GM19397 (cell line): ENCODE measurements at regions not wholly inside any gene's neighbourhood (a gene's known extent, or its start where the extent isn't known, plus 50 kb on each side); places are given as distances from the start of the nearest gene placed in this dataset.
"Not testable (repeated sequence)": the region's sequence is repeated elsewhere in the genome, so short reads cannot be mapped to it uniquely, and the experiment has no call there.

Experiments
- ATAC-seq: cut with Tn5 transposase; IDR thresholded peaks from one replicate; pipeline ENCODE4 v1.9.1; 2021; ENCODE audit warnings: mild to moderate bottlenecking, moderate library complexity; ENCODE audit not compliant: unreplicated experiment

- peak; percentile 62 for ATAC-seq
These were observed 229.2 kb downstream of the SQOR start for GRCh38 chr15:45863881-45864580.

GRCh38 chr15:45866616-45867015, 231.8 kb downstream of the SQOR start:
- no peak for ATAC-seq

GRCh38 chr15:45867281-45867680, 232.5 kb downstream of the SQOR start:
- no peak for ATAC-seq

GRCh38 chr15:45868109-45868691, 233.4 kb downstream of the SQOR start:
- ATAC-seq: no peak

- ATAC-seq: peak; percentile 78
These were observed 234.3 kb downstream of the SQOR start for GRCh38 chr15:45869034-45869668.

- no peak for ATAC-seq
These were observed 236.5 kb downstream of the SQOR start for GRCh38 chr15:45871121-45871855.

GRCh38 chr15:45873781-45874180, 239.0 kb downstream of the SQOR start:
- no peak for ATAC-seq

GRCh38 chr15:45874566-45874965, 239.7 kb downstream of the SQOR start:
- ATAC-seq: not testable (repeated sequence)

GRCh38 chr15:45884289-45884688, 249.5 kb downstream of the SQOR start:
- no peak for ATAC-seq

GRCh38 chr15:45884755-45885445, 250.1 kb downstream of the SQOR start:
- no peak for ATAC-seq

- ATAC-seq: no peak
These were observed 251.0 kb downstream of the SQOR start for GRCh38 chr15:45885801-45886200.

- no peak for ATAC-seq
These were observed 256.9 kb downstream of the SQOR start for GRCh38 chr15:45891766-45892165.

GRCh38 chr15:45892182-45892581, 257.4 kb downstream of the SQOR start:
- no peak for ATAC-seq

GRCh38 chr15:45903283-45903682, 268.5 kb downstream of the SQOR start:
- ATAC-seq: no peak

GRCh38 chr15:45904019-45904418, 269.2 kb downstream of the SQOR start:
- no peak for ATAC-seq

GRCh38 chr15:45906230-45906629, 271.4 kb downstream of the SQOR start:
- ATAC-seq: no peak

- ATAC-seq: no peak
These were observed 275.8 kb downstream of the SQOR start for GRCh38 chr15:45910671-45911070.

- ATAC-seq: no peak
These were observed 278.6 kb downstream of the SQOR start for GRCh38 chr15:45913451-45913850.

- no peak for ATAC-seq
These were observed 279.6 kb downstream of the SQOR start for GRCh38 chr15:45914425-45914824.

- no peak for ATAC-seq
These were observed 284.0 kb downstream of the SQOR start for GRCh38 chr15:45918839-45919238.

- ATAC-seq: no peak
These were observed 285.0 kb downstream of the SQOR start for GRCh38 chr15:45919806-45920205.
